OCI-LY1 (cell line): ENCODE measurements at regions not wholly inside any gene's neighbourhood (a gene's known extent, or its start where the extent isn't known, plus 50 kb on each side); places are given as distances from the start of the nearest gene placed in this dataset.

Source experiments
- H2AFZ ChIP-seq: fragments of 200-600 bp; sonication (generic), shearing (Covaris generic); 2 replicates; pipeline ENCODE4 v1.6.0; 2014; ENCODE audit warnings: antibody characterized with exemption, mild to moderate bottlenecking, low read length
- H3F3A ChIP-seq: fragments of 200-600 bp; sonication (generic), shearing (Covaris generic); 2 replicates; pipeline ENCODE4 v1.6.0; 2014; ENCODE audit warnings: mild to moderate bottlenecking, antibody characterized with exemption, low read length, moderate library complexity; ENCODE audit not compliant: insufficient read depth
- H3K27ac ChIP-seq: fragments of 200-600 bp; sonication (generic); 2 replicates; pipeline ENCODE4 v1.5.1; 2014; ENCODE audit warnings: low read length, mixed run types, mild to moderate bottlenecking, low read depth; ENCODE audit not compliant: poor library complexity, severe bottlenecking
- H3K27me3 ChIP-seq: fragments of 200-600 bp; sonication (generic); 2 replicates; pipeline ENCODE4 v1.6.0; 2014; ENCODE audit warnings: antibody characterized with exemption, mild to moderate bottlenecking, low read length, moderate library complexity; ENCODE audit not compliant: insufficient read depth
- H3K36me3 ChIP-seq: fragments of 200-600 bp; sonication (generic); 2 replicates; pipeline ENCODE4 v1.6.1; 2014; ENCODE audit warnings: mild to moderate bottlenecking, antibody characterized with exemption, low read length, moderate library complexity, mixed read lengths; ENCODE audit not compliant: insufficient read depth
- H3K4me1 ChIP-seq: fragments of 200-600 bp; sonication (generic); 2 replicates; pipeline ENCODE4 v1.5.1; 2014; ENCODE audit warnings: mild to moderate bottlenecking, low read length, moderate library complexity; ENCODE audit not compliant: insufficient read depth, severe bottlenecking
- H3K4me2 ChIP-seq: fragments of 200-600 bp; sonication (generic), shearing (Covaris generic); 2 replicates; pipeline ENCODE4 v1.6.1; 2014; ENCODE audit warnings: low read length
- H3K4me3 ChIP-seq: fragments of 200-600 bp; sonication (generic); 2 replicates; pipeline ENCODE4 v1.5.1; 2014; ENCODE audit warnings: low read length, low read depth, mild to moderate bottlenecking, mixed read lengths; ENCODE audit not compliant: poor library complexity, severe bottlenecking
- H3K79me2 ChIP-seq: fragments of 200-600 bp; shearing (Covaris generic); 2 replicates; pipeline ENCODE4 v1.6.1; 2016; ENCODE audit warnings: mixed run types, low read length, mixed read lengths; ENCODE audit not compliant: insufficient read depth
- H3K9ac ChIP-seq: fragments of 200-600 bp; sonication (generic), shearing (Covaris generic); 2 replicates; pipeline ENCODE4 v1.6.1; 2014; ENCODE audit warnings: mild to moderate bottlenecking, low read length, mixed read lengths
- H3K9me2 ChIP-seq: fragments of 200-600 bp; sonication (generic), shearing (Covaris generic); 2 replicates; pipeline ENCODE4 v1.6.1; 2014; ENCODE audit warnings: low read depth, mild to moderate bottlenecking, low read length, mixed read lengths
- H3K9me3 ChIP-seq: fragments of 200-600 bp; shearing (Covaris generic); 2 replicates; pipeline ENCODE4 v1.6.1; 2014; ENCODE audit warnings: low read length, mixed read lengths
- H4K20me1 ChIP-seq: fragments of 200-600 bp; sonication (generic), shearing (Covaris generic); 2 replicates; pipeline ENCODE4 v1.6.0; 2016; ENCODE audit warnings: mild to moderate bottlenecking, low read length; ENCODE audit not compliant: insufficient read depth
- EZH2 ChIP-seq: fragments of 200-600 bp; sonication (generic), shearing (Covaris generic); IDR thresholded peaks from 2 replicates; pipeline ENCODE4 v1.8.0; 2017; ENCODE audit warnings: borderline replicate concordance, mixed run types, mild to moderate bottlenecking, antibody characterized with exemption, low read length, moderate library complexity, mixed read lengths
- TF ChIP-seq, protein P1 (sequence below): fragments of 200-600 bp; sonication (generic), shearing (Covaris generic); IDR thresholded peaks from 2 replicates; pipeline ENCODE4 v1.5.1; 2017; ENCODE audit warnings: mild to moderate bottlenecking, antibody characterized with exemption, low read length, moderate library complexity, mixed read lengths

DNA sequence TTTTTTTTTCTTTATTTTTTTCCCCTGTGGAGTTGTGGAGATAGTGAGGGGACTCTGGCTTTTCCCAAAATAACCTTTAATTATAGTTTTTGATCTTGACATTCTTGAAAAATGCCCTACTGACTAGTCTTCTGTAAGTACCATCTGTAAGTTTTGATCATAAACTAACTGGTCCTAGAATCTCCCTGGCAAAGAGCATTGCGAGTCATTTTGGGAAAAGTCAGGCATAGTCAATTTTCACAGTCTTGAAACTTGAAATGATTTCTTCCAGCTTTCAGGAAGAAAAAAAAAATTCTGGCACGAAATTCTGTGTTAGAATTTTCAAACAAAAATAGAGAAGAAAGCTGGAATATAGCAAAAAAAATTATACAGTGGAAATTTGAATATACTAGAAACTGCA is 181.2 kb upstream of the SNX7 start:
- Histone ChIP-seq H3K9ac (no peak overlapping the region), H3K4me1 (no peaks in the 10 kb centered on the region), H3K79me2 (no peaks in the 10 kb centered on the region), H3K9me3 (no peaks in the 10 kb centered on the region), H3K27ac (no peak overlapping the region), H3K4me3 (no peak overlapping the region), H3K4me2 (no peak overlapping the region), H3K27me3 (no peaks in the 10 kb centered on the region), H2AFZ (no peak overlapping the region), H3K9me2 (no peaks in the 10 kb centered on the region), H4K20me1 (no peaks in the 10 kb centered on the region), H3F3A (no peaks in the 10 kb centered on the region), H3K36me3 (no peaks in the 10 kb centered on the region)
- TF ChIP-seq, protein P1, sequence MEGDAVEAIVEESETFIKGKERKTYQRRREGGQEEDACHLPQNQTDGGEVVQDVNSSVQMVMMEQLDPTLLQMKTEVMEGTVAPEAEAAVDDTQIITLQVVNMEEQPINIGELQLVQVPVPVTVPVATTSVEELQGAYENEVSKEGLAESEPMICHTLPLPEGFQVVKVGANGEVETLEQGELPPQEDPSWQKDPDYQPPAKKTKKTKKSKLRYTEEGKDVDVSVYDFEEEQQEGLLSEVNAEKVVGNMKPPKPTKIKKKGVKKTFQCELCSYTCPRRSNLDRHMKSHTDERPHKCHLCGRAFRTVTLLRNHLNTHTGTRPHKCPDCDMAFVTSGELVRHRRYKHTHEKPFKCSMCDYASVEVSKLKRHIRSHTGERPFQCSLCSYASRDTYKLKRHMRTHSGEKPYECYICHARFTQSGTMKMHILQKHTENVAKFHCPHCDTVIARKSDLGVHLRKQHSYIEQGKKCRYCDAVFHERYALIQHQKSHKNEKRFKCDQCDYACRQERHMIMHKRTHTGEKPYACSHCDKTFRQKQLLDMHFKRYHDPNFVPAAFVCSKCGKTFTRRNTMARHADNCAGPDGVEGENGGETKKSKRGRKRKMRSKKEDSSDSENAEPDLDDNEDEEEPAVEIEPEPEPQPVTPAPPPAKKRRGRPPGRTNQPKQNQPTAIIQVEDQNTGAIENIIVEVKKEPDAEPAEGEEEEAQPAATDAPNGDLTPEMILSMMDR = no peak
- TF ChIP-seq EZH2 = no peak

DNA sequence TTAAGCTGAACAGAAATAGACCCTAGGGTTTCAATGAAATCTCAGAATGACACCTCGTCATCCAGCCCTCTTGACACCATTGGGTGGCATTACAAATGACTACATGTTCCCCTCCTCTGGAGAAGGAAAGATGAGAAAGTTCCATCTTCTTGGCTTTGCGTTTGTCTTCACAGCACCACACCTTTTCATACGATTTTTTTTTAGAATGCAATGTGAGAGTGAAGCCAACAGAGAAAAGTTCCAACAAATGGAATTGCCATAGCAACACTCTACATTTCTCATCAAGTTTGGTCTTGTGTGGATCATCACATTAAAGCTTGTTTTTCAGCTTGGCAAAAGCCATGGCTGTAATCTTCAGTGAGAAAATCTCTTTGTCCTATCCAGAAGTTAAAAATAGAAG is 183.4 kb upstream of the SNX7 start:
- TF ChIP-seq EZH2 = no peak
- TF ChIP-seq, protein P1 = no peak
- no peaks in the 10 kb centered on the region for H3K36me3 ChIP-seq
- no peak overlapping the region for H3K9ac ChIP-seq
- H3F3A ChIP-seq = no peaks in the 10 kb centered on the region
- H3K9me2 ChIP-seq = no peaks in the 10 kb centered on the region
- H3K4me2 ChIP-seq = no peak overlapping the region
- H3K9me3 ChIP-seq = no peaks in the 10 kb centered on the region
- H3K4me1 ChIP-seq = no peaks in the 10 kb centered on the region
- H3K27ac ChIP-seq = no peak overlapping the region
- H3K4me3 ChIP-seq = no peak overlapping the region
- H3K27me3 ChIP-seq = no peaks in the 10 kb centered on the region
- H4K20me1 ChIP-seq = no peaks in the 10 kb centered on the region
- no peaks in the 10 kb centered on the region for H3K79me2 ChIP-seq
- no peak overlapping the region for H2AFZ ChIP-seq

DNA sequence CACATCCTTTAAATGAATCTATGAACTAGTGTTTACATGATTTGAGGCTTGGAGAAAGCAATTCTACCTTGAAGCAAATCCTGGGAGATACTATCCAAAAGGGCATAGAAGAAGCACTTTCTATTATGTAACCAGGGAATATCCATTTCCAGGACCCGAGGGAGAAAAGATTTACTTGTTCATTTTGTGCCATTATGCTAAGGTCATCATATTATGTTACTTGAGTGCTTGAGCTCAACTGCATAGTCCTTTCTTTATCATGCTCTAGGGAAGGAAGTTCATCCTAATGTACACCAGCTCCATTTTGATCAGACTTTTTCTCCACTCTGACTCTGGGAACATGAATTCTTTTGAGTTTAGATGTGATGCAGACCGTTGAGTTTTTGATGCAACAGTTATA is 188.6 kb upstream of the SNX7 start:
- no peaks in the 10 kb centered on the region for H3K36me3 ChIP-seq
- H3K9me2 ChIP-seq = no peaks in the 10 kb centered on the region
- H3K9me3 ChIP-seq = no peaks in the 10 kb centered on the region
- no peaks in the 10 kb centered on the region for H3K79me2 ChIP-seq
- no peak for TF ChIP-seq EZH2
- TF ChIP-seq, protein P1 = no peak
- H4K20me1 ChIP-seq = no peaks in the 10 kb centered on the region
- H3K4me1 ChIP-seq = no peaks in the 10 kb centered on the region
- no peak overlapping the region for H2AFZ ChIP-seq
- no peaks in the 10 kb centered on the region for H3K27me3 ChIP-seq
- H3K9ac ChIP-seq = no peak overlapping the region
- no peak overlapping the region for H3K4me2 ChIP-seq
- H3K27ac ChIP-seq = no peak overlapping the region
- no peaks in the 10 kb centered on the region for H3F3A ChIP-seq
- no peak overlapping the region for H3K4me3 ChIP-seq
